Ammon's horn (tissue), 1 donor: ENCODE measurements at regions not wholly inside any gene's neighbourhood (a gene's known extent, or its start where the extent isn't known, plus 50 kb on each side); places are given as distances from the start of the nearest gene placed in this dataset.

Experiments used
- DNase-seq: peaks from one replicate; pipeline ENCODE4 v3.0.0-alpha.2; 2016; ENCODE audit warnings: low spot score

GRCh38 chr3:159937561-159938166 lies 51.0 kb upstream of the IL12A start:
- no peak for DNase-seq

DNA sequence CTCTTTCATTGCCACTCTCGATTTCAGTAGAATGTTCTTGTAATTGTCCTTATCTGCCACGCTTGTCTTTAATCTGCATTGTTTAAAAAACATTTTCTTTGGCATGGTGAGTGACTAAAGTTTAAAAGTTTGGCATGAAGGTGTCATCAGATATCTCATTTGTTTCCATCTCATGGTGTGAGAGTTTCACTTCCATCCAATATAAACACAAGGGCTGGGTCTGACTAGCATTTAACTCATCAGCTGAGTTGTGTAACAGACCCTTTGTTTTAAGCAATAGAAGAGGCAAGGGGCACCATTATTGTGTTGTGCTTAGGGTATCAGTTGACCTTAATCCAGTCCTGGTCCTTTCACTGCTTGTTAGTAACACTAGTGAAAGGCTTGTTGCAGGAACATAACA lies 49.9 kb upstream of the IL12A start:
- no peak for DNase-seq
